HCT116 (cell line): ENCODE measurements at regions not wholly inside any gene's neighbourhood (a gene's known extent, or its start where the extent isn't known, plus 50 kb on each side); places are given as distances from the start of the nearest gene placed in this dataset.

ENCODE experiments used
- ATAC-seq: fragments of 200-7000 bp; cut with Tn5 transposase; 2 replicates; pipeline ENCODE4 v1.9.1; 2020; ENCODE audit warnings: mild to moderate bottlenecking, moderate library complexity
- BruUV-seq: library from RNA; stranded (reverse); fragments of 400-500 nt; replicated peaks from 2 replicates; lab custom pipeline; 2021; lab: Mats Ljungman, UMichigan
- CTCF ChIA-PET: fragments of 300-600 bp; sonication (Branson Sonifier 250); formaldehyde crosslinking; loops from one replicate; lab custom pipeline; 2021; ENCODE audit warnings: antibody characterized with exemption; lab: Charles Lee
- POLR2A ChIA-PET: fragments of 300-600, 350-600 bp; sonication (Branson Sonifier 250); formaldehyde crosslinking; loops from one replicate; lab custom pipeline; 2021; ENCODE audit warnings: antibody characterized with exemption; lab: Charles Lee
- RAD21 ChIA-PET, 2 experiments: fragments of 300-600 bp; sonication (Branson Sonifier 250); formaldehyde crosslinking; loops; one replicate each; lab custom pipeline; 2023; ENCODE audit warnings: low total read pairs in 2 of 2; ENCODE audit not compliant: uncharacterized antibody in 2 of 2, unreplicated experiment in 2 of 2, low non-redundant PET in 1 of 2; lab: Charles Lee
- DNase-seq: peaks from one replicate; pipeline ENCODE4 v3.0.0-alpha.2; 2010; ENCODE audit warnings: low read depth, low spot score
- H2AFZ ChIP-seq: fragments of 200-600 bp; shearing (Covaris generic), sonication (generic); 2 replicates; pipeline ENCODE4 v1.6.1; 2017; ENCODE audit warnings: low read depth, mixed run types, mixed read lengths, antibody characterized with exemption, low read length; ENCODE audit not compliant: poor library complexity, severe bottlenecking
- H3K27ac ChIP-seq: 2 replicates; pipeline ENCODE4 v1.5.1; 2012; ENCODE audit warnings: low read depth, low read length
- H3K27me3 ChIP-seq: fragments of 200-600 bp; sonication (generic); 2 replicates; pipeline ENCODE4 v1.6.1; 2016; ENCODE audit warnings: mixed run types, low read length, mixed read lengths; ENCODE audit not compliant: insufficient read depth
- H3K36me3 ChIP-seq, 2 experiments: fragments of 200-500 bp in 1 of 2; fragments of 200-600 bp in 1 of 2; sonication (Bioruptor generic) in 1 of 2; sonication (generic) in 1 of 2; 2 replicates each; pipeline versions ENCODE4 v1.5.1 to v1.6.1; 2014 to 2016; ENCODE audit warnings: low read length in 2 of 2, inconsistent platforms in 1 of 2, mixed read lengths in 1 of 2, mixed run types in 1 of 2; ENCODE audit not compliant: insufficient read depth in 2 of 2, control insufficient read depth in 1 of 2
- H3K4me1 ChIP-seq, 2 experiments: fragments of 200-600 bp in 1 of 2; sonication (generic) in 1 of 2; 2 replicates each; pipeline versions ENCODE4 v1.5.1 to v1.6.1; 2012 to 2017; ENCODE audit warnings: low read length in 2 of 2, inconsistent platforms in 1 of 2, mild to moderate bottlenecking in 1 of 2, mixed read lengths in 1 of 2, mixed run types in 1 of 2, moderate library complexity in 1 of 2; ENCODE audit not compliant: insufficient read depth in 2 of 2, control insufficient read depth in 1 of 2
- H3K4me2 ChIP-seq: fragments of 200-600 bp; sonication (generic); 2 replicates; pipeline ENCODE4 v1.6.1; 2017; ENCODE audit warnings: mixed run types, low read length, mixed read lengths
- H3K4me3 ChIP-seq, 2 experiments: fragments of 200-600 bp in 1 of 2; sonication (generic) in 1 of 2; replicated peaks in 1 of 2; 2 replicates each; pipeline ENCODE4 v1.5.1; 2011 to 2016; ENCODE audit warnings: low read length in 2 of 2, control low read depth in 1 of 2, low read depth in 1 of 2, mild to moderate bottlenecking in 1 of 2, mixed read lengths in 1 of 2, mixed run types in 1 of 2
- H3K79me2 ChIP-seq: fragments of 200-600 bp; sonication (generic); 2 replicates; pipeline ENCODE4 v1.6.1; 2017; ENCODE audit warnings: mild to moderate bottlenecking, mixed run types, low read length, moderate library complexity, mixed read lengths; ENCODE audit not compliant: insufficient read depth
- H3K9ac ChIP-seq: fragments of 200-600 bp; sonication (generic); 2 replicates; pipeline ENCODE4 v1.6.1; 2016; ENCODE audit warnings: low read length, mixed read lengths
- H3K9me2 ChIP-seq: fragments of 200-600 bp; sonication (generic), shearing (Covaris generic); 2 replicates; pipeline ENCODE4 v1.6.1; 2017; ENCODE audit warnings: mixed run types, mild to moderate bottlenecking, moderate library complexity; ENCODE audit not compliant: insufficient read depth
- H3K9me3 ChIP-seq, 2 experiments: fragments of 200-500 bp in 1 of 2; fragments of 200-600 bp in 1 of 2; sonication (Bioruptor generic) in 1 of 2; sonication (generic) in 1 of 2; 2 replicates each; pipeline ENCODE4 v1.6.1; 2014 to 2017; ENCODE audit warnings: low read length in 2 of 2, mixed read lengths in 2 of 2, inconsistent platforms in 1 of 2, low read depth in 1 of 2, mild to moderate bottlenecking in 1 of 2, mixed run types in 1 of 2, moderate library complexity in 1 of 2; ENCODE audit not compliant: control insufficient read depth in 1 of 2, insufficient read depth in 1 of 2
- H4K20me1 ChIP-seq: fragments of 200-600 bp; sonication (generic), shearing (Covaris generic); 2 replicates; pipeline ENCODE4 v1.6.1; 2017; ENCODE audit warnings: mixed run types, mild to moderate bottlenecking, moderate library complexity; ENCODE audit not compliant: insufficient read depth
- CBX3 ChIP-seq: IDR thresholded peaks from 2 replicates; pipeline ENCODE4 v1.6.1; 2012; ENCODE audit warnings: low read depth
- CEBPB ChIP-seq: IDR thresholded peaks from 2 replicates; pipeline ENCODE4 v1.6.1; 2012; ENCODE audit warnings: low read depth
- CTCF ChIP-seq, 3 experiments: fragments of 200-600 bp in 1 of 3; sonication (generic) in 1 of 3; IDR thresholded peaks in 2 of 3; conservative IDR thresholded peaks in 1 of 3; 2 replicates each; pipeline ENCODE4 v1.5.1; 2012 to 2017; ENCODE audit warnings: low read depth in 2 of 3, low read length in 2 of 3, antibody characterized with exemption in 1 of 3, borderline replicate concordance in 1 of 3, control low read depth in 1 of 3, mild to moderate bottlenecking in 1 of 3, mixed read lengths in 1 of 3, mixed run types in 1 of 3, moderate library complexity in 1 of 3; ENCODE audit not compliant: insufficient read depth in 1 of 3
- EGR1 ChIP-seq: IDR thresholded peaks from 2 replicates; pipeline ENCODE4 v1.6.1; 2012; ENCODE audit warnings: low read depth
- ELF1 ChIP-seq: IDR thresholded peaks from 2 replicates; pipeline ENCODE4 v1.6.1; 2012; ENCODE audit warnings: low read depth, borderline replicate concordance
- EZH2 ChIP-seq: fragments of 200-600 bp; sonication (generic); IDR thresholded peaks from 2 replicates; pipeline ENCODE4 v1.6.1; 2017; ENCODE audit warnings: antibody characterized with exemption, mixed run types
- EZH2phosphoT487 ChIP-seq: fragments of 200-600 bp; IDR thresholded peaks from 2 replicates; pipeline ENCODE4 v1.6.1; 2018; ENCODE audit warnings: antibody characterized with exemption, borderline replicate concordance
- FOSL1 ChIP-seq: IDR thresholded peaks from 2 replicates; pipeline ENCODE4 v1.6.1; 2012; ENCODE audit warnings: low read depth
- JUND ChIP-seq: IDR thresholded peaks from 2 replicates; pipeline ENCODE4 v1.6.1; 2012
- POLR2A ChIP-seq: IDR thresholded peaks from 2 replicates; pipeline ENCODE4 v1.7.0; 2011; ENCODE audit warnings: borderline replicate concordance; ENCODE audit not compliant: insufficient read depth, insufficient read length; ENCODE audit errors: extremely low read depth
- POLR2AphosphoS5 ChIP-seq: IDR thresholded peaks from 2 replicates; pipeline ENCODE4 v1.6.1; 2011; ENCODE audit warnings: mild to moderate bottlenecking, low read depth, low read length, moderate library complexity
- RAD21 ChIP-seq: IDR thresholded peaks from 2 replicates; pipeline ENCODE4 v1.6.1; 2012; ENCODE audit warnings: low read depth, mild to moderate bottlenecking
- REST ChIP-seq: IDR thresholded peaks from 2 replicates; pipeline ENCODE4 v1.6.1; 2012; ENCODE audit warnings: low read depth
- SIN3A ChIP-seq: IDR thresholded peaks from 2 replicates; pipeline ENCODE4 v1.6.1; 2012; ENCODE audit warnings: low read depth
- SP1 ChIP-seq: IDR thresholded peaks from 2 replicates; pipeline ENCODE4 v1.6.1; 2012; ENCODE audit warnings: low read depth
- SRF ChIP-seq: IDR thresholded peaks from 2 replicates; pipeline ENCODE4 v1.6.1; 2012; ENCODE audit warnings: low read depth
- TCF7L2 ChIP-seq: IDR thresholded peaks from 2 replicates; pipeline ENCODE4 v1.7.0; 2011; ENCODE audit warnings: borderline replicate concordance, inconsistent platforms; ENCODE audit not compliant: insufficient read depth, insufficient read length; ENCODE audit errors: extremely low read depth
- ZBTB33 ChIP-seq: IDR thresholded peaks from 2 replicates; pipeline ENCODE4 v1.6.1; 2011; ENCODE audit warnings: mild to moderate bottlenecking, low read length, moderate library complexity; ENCODE audit not compliant: insufficient replicate concordance; ENCODE audit errors: extremely low read depth
- ZFX ChIP-seq: fragments of 450-650 bp; IDR thresholded peaks from 2 replicates; pipeline ENCODE4 v1.6.1; 2017
- intact Hi-C: fragments of 100-400 bp; cut with micrococcal nuclease; formaldehyde crosslinking; loops from 2 replicates; pipeline ENCODE4 v1.10.0; 2022

- ATAC-seq (no peak), DNase-seq (no peak)
- Histone ChIP-seq H3K4me2 (no peak overlapping the region), H3K9me2 (no peaks in the 10 kb centered on the region), H3K9ac (no peak overlapping the region), H3K4me1 (no peaks in the 10 kb centered on the region), H3K36me3 (no peaks in the 10 kb centered on the region), H3K9me3 (no peaks in the 10 kb centered on the region), H3K79me2 (no peaks in the 10 kb centered on the region), H3K27ac (no peak overlapping the region), H2AFZ (no peak overlapping the region), H3K4me3 (no peak overlapping the region), H3K27me3 (peaks cover 4% of the 10 kb centered on the region; the same call in 1 of the 2 replicates), H4K20me1 (no peaks in the 10 kb centered on the region)
- BruUV-seq, result no TSS peak
- POLR2A ChIA-PET, result no interaction called here
- no peak for TF ChIP-seq EGR1
- no peak for TF ChIP-seq SRF
- TF ChIP-seq CTCF (IDR thresholded peaks at IDR 0.05 in 2 of 3, conservative IDR thresholded peaks at IDR 0.05 in 1 of 3; ENCODE audit: borderline replicate concordance in 1 of 3, insufficient read depth in 1 of 3, low read depth in 2 of 3, low read length in 2 of 3), result no peak
- TF ChIP-seq CEBPB, result no peak
- no peak for TF ChIP-seq SIN3A
- TF ChIP-seq EZH2, result no peak
- TF ChIP-seq ELF1, result no peak
- TF ChIP-seq REST, result no peak
- no peak for TF ChIP-seq TCF7L2
- TF ChIP-seq EZH2phosphoT487, result no peak
- TF ChIP-seq JUND, result no peak
- no peak for TF ChIP-seq POLR2AphosphoS5
- no peak for TF ChIP-seq POLR2A
- TF ChIP-seq SP1, result no peak
- TF ChIP-seq FOSL1, result no peak
- no peak for TF ChIP-seq CBX3
- TF ChIP-seq RAD21, result no peak
- no peak for TF ChIP-seq ZFX
- no peak for TF ChIP-seq ZBTB33
- RAD21 ChIA-PET, result no interaction called here
- intact Hi-C loops, result no loop called here
- CTCF ChIA-PET, result no interaction called here
Observed at GRCh38 chr17:12310811-12311210, 290.1 kb downstream of the MAP2K4 start.
